ENCODE measurements at regions not wholly inside any gene's neighbourhood (a gene's known extent, or its start where the extent isn't known, plus 50 kb on each side); places are given as distances from the start of the nearest gene placed in this dataset.

DNA sequence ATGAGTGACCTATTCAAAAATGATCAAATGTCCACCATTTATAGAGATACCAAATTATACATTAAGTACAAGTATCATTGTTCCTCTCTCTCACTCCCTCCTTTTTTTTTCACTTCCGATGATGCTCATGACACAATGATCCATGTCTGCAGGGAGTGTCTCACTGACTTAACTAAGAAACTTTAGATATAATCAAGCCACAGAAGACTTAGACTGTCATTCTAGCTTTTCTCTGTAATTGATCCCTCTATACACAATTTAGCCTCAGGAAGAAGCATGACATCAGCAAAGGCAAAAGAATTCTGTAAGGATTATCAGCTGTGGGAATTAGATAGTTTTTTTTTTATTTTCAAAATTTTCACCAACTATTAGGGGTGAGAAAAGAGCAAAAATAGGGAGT lies 734.9 kb upstream of the PCDH9 start:
- TF ChIP-seq, protein P1, sequence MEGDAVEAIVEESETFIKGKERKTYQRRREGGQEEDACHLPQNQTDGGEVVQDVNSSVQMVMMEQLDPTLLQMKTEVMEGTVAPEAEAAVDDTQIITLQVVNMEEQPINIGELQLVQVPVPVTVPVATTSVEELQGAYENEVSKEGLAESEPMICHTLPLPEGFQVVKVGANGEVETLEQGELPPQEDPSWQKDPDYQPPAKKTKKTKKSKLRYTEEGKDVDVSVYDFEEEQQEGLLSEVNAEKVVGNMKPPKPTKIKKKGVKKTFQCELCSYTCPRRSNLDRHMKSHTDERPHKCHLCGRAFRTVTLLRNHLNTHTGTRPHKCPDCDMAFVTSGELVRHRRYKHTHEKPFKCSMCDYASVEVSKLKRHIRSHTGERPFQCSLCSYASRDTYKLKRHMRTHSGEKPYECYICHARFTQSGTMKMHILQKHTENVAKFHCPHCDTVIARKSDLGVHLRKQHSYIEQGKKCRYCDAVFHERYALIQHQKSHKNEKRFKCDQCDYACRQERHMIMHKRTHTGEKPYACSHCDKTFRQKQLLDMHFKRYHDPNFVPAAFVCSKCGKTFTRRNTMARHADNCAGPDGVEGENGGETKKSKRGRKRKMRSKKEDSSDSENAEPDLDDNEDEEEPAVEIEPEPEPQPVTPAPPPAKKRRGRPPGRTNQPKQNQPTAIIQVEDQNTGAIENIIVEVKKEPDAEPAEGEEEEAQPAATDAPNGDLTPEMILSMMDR (conservative IDR thresholded peaks at IDR 0.05; ENCODE audit: low read depth, low read length), result no peak
- TF ChIP-seq EZH2 (IDR thresholded peaks at IDR 0.05; ENCODE audit: borderline replicate concordance, low read depth, low read length, poor library complexity, severe bottlenecking), result no peak

All from A673 (cell line).